ENCODE measurements at regions not wholly inside any gene's neighbourhood (a gene's known extent, or its start where the extent isn't known, plus 50 kb on each side); places are given as distances from the start of the nearest gene placed in this dataset.

DNA sequence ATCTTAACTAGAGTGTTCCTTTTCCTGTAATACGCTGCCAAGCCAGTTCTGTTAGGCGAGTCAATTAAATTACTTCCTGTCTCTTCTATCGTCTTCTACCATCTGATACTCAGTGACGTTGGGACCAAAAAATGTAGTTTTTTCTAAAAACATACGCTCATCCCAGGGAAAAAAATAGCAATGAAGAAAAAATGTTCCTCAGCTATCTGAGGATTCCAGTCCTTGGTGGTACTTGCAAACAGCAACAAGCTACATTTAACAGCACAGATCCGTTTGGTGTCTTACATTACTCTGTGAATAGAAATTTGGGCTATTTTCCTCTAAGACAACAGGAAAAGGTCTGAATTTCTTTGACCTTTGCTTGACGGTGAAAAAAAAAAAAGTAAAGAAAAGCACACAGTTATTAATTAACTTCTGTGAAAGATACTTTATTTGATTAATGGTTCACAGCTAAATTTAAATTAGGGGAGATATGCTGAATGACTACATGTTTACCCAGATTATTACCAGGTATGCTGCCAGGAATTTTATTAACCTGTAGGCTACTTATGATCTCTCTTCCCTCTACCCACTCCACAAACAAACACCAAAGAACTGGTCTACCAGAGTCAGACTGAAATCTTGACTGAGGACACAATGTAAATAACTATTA, 254.4 kb upstream of the ZPLD1 start (continued):
- TF ChIP-seq, protein P1, sequence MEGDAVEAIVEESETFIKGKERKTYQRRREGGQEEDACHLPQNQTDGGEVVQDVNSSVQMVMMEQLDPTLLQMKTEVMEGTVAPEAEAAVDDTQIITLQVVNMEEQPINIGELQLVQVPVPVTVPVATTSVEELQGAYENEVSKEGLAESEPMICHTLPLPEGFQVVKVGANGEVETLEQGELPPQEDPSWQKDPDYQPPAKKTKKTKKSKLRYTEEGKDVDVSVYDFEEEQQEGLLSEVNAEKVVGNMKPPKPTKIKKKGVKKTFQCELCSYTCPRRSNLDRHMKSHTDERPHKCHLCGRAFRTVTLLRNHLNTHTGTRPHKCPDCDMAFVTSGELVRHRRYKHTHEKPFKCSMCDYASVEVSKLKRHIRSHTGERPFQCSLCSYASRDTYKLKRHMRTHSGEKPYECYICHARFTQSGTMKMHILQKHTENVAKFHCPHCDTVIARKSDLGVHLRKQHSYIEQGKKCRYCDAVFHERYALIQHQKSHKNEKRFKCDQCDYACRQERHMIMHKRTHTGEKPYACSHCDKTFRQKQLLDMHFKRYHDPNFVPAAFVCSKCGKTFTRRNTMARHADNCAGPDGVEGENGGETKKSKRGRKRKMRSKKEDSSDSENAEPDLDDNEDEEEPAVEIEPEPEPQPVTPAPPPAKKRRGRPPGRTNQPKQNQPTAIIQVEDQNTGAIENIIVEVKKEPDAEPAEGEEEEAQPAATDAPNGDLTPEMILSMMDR (IDR thresholded peaks at IDR 0.05 in 2 of 3, conservative IDR thresholded peaks at IDR 0.05 in 1 of 3; ENCODE audit: borderline replicate concordance in 1 of 3, insufficient read depth in 1 of 3, low read depth in 2 of 3, low read length in 2 of 3) = no peak
- TF ChIP-seq SP1 (IDR thresholded peaks at IDR 0.05; ENCODE audit: low read depth) = no peak
- TF ChIP-seq POLR2AphosphoS5 (IDR thresholded peaks at IDR 0.05; ENCODE audit: low read depth, low read length) = no peak
- no peak for TF ChIP-seq EZH2phosphoT487 (IDR thresholded peaks at IDR 0.05; ENCODE audit: borderline replicate concordance)
- no peak for TF ChIP-seq EZH2 (IDR thresholded peaks at IDR 0.05)
- no peak for TF ChIP-seq ZNF274 (IDR thresholded peaks at IDR 0.05; ENCODE audit: low read depth, low read length)
- TF ChIP-seq CEBPB (IDR thresholded peaks at IDR 0.05; ENCODE audit: low read depth) = no peak
- no peak for TF ChIP-seq TCF7L2 (IDR thresholded peaks at IDR 0.05; ENCODE audit: borderline replicate concordance, extremely low read depth, insufficient read depth, insufficient read length)

DNA sequence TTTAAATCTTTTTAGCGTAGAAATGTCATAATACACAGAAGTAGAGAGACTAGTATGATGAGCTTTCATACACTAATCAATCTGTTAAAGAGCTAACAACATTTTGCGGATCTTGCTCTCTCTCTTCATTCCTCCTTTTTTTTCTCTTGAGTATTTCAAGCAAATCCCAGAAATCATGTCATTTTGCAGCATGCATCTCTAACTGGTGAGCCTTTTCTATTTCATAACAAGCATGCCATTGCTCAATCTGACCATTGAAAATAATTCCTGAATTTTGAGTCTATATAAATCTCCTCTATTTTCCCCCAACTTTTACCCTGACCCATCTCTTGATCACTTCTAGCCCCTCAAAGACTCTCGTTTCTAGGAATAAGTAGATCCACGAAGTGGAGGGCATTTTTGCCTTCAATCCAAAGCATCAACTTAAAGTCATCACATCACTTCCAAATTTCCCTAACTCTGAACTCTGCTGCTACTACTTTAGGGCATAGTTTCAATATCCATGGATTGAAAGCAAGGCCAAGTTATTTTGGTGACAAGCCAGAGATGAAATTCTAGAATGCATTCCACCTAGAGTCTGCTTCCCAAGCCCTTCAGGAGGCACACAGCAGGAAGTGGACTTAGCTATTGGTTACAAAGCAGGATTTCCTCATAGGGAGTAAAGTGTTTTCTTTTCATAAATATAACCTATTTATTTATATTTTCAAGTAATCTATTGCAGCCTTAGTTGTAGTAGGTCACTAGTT, 253.5 kb upstream of the ZPLD1 start:
- BruUV-seq (replicated peaks) = no TSS peak
- intact Hi-C loops (cut with micrococcal nuclease) = no loop called here
- H3K9ac ChIP-seq (ENCODE audit: low read length) = no peak overlapping the region
- no peaks in the 10 kb centered on the region for H3K36me3 ChIP-seq (ENCODE audit: control insufficient read depth in 1 of 2, insufficient read depth in 2 of 2, low read length in 2 of 2)
- H3K79me2 ChIP-seq (ENCODE audit: insufficient read depth, low read length) = no peaks in the 10 kb centered on the region
- H3K4me1 ChIP-seq (ENCODE audit: control insufficient read depth in 1 of 2, insufficient read depth in 2 of 2, low read length in 2 of 2) = no peaks in the 10 kb centered on the region
- no peak for ATAC-seq
- H3K4me3 ChIP-seq (replicated peaks in 1 of 2; ENCODE audit: low read depth in 1 of 2, low read length in 2 of 2) = no peak overlapping the region
- no peaks in the 10 kb centered on the region for H3K9me3 ChIP-seq (ENCODE audit: control insufficient read depth in 1 of 2, insufficient read depth in 1 of 2, low read depth in 1 of 2, low read length in 2 of 2)
- POLR2A ChIA-PET = no interaction called here
- RAD21 ChIA-PET (ENCODE audit: low non-redundant PET in 1 of 2, low total read pairs in 2 of 2, uncharacterized antibody in 2 of 2, unreplicated experiment in 2 of 2) = no interaction called here
- CTCF ChIA-PET = no interaction called here
- no peaks in the 10 kb centered on the region for H4K20me1 ChIP-seq (ENCODE audit: insufficient read depth)
- no peak overlapping the region for H3K27ac ChIP-seq (ENCODE audit: low read depth, low read length)
- no peak overlapping the region for H3K4me2 ChIP-seq (ENCODE audit: low read length)
- H3K9me2 ChIP-seq (ENCODE audit: insufficient read depth) = no peaks in the 10 kb centered on the region
- no peaks in the 10 kb centered on the region for H3K27me3 ChIP-seq (ENCODE audit: insufficient read depth, low read length)
- DNase-seq (ENCODE audit: low read depth, low spot score) = no peak
- H2AFZ ChIP-seq (ENCODE audit: low read depth, low read length, poor library complexity, severe bottlenecking) = no peak overlapping the region
- TF ChIP-seq ELF1 (IDR thresholded peaks at IDR 0.05; ENCODE audit: borderline replicate concordance, low read depth) = no peak
- no peak for TF ChIP-seq ZFX (IDR thresholded peaks at IDR 0.05)
- no peak for TF ChIP-seq ZNF274 (IDR thresholded peaks at IDR 0.05; ENCODE audit: low read depth, low read length)
- TF ChIP-seq TCF7L2 (IDR thresholded peaks at IDR 0.05; ENCODE audit: borderline replicate concordance, extremely low read depth, insufficient read depth, insufficient read length) = no peak
- no peak for TF ChIP-seq POLR2A (IDR thresholded peaks at IDR 0.05; ENCODE audit: borderline replicate concordance, extremely low read depth, insufficient read depth, insufficient read length)
- TF ChIP-seq, protein P2, sequence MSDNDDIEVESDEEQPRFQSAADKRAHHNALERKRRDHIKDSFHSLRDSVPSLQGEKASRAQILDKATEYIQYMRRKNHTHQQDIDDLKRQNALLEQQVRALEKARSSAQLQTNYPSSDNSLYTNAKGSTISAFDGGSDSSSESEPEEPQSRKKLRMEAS (IDR thresholded peaks at IDR 0.05) = no peak
- TF ChIP-seq EZH2phosphoT487 (IDR thresholded peaks at IDR 0.05; ENCODE audit: borderline replicate concordance) = no peak
- TF ChIP-seq RAD21 (IDR thresholded peaks at IDR 0.05; ENCODE audit: low read depth) = no peak
- TF ChIP-seq, protein P3, sequence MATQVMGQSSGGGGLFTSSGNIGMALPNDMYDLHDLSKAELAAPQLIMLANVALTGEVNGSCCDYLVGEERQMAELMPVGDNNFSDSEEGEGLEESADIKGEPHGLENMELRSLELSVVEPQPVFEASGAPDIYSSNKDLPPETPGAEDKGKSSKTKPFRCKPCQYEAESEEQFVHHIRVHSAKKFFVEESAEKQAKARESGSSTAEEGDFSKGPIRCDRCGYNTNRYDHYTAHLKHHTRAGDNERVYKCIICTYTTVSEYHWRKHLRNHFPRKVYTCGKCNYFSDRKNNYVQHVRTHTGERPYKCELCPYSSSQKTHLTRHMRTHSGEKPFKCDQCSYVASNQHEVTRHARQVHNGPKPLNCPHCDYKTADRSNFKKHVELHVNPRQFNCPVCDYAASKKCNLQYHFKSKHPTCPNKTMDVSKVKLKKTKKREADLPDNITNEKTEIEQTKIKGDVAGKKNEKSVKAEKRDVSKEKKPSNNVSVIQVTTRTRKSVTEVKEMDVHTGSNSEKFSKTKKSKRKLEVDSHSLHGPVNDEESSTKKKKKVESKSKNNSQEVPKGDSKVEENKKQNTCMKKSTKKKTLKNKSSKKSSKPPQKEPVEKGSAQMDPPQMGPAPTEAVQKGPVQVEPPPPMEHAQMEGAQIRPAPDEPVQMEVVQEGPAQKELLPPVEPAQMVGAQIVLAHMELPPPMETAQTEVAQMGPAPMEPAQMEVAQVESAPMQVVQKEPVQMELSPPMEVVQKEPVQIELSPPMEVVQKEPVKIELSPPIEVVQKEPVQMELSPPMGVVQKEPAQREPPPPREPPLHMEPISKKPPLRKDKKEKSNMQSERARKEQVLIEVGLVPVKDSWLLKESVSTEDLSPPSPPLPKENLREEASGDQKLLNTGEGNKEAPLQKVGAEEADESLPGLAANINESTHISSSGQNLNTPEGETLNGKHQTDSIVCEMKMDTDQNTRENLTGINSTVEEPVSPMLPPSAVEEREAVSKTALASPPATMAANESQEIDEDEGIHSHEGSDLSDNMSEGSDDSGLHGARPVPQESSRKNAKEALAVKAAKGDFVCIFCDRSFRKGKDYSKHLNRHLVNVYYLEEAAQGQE (IDR thresholded peaks at IDR 0.05; ENCODE audit: low read depth) = no peak
- TF ChIP-seq FOSL1 (IDR thresholded peaks at IDR 0.05; ENCODE audit: low read depth) = no peak
- TF ChIP-seq SIN3A (IDR thresholded peaks at IDR 0.05; ENCODE audit: low read depth) = no peak

Measured in HCT116 (cell line).